CD4-positive, alpha-beta T cell (primary cell): ENCODE measurements at regions not wholly inside any gene's neighbourhood (a gene's known extent, or its start where the extent isn't known, plus 50 kb on each side); places are given as distances from the start of the nearest gene placed in this dataset.

ENCODE experiments used
- ATAC-seq: fragments of 200-7000 bp; cut with Tn5 transposase; one replicate; pipeline ENCODE4 v1.10.0; 2022; ENCODE audit warnings: mild to moderate bottlenecking; ENCODE audit not compliant: poor library complexity
- CTCF ChIA-PET: fragments of 350-600 bp; sonication (Branson Sonifier 250); formaldehyde crosslinking; loops from one replicate; lab custom pipeline; 2021; ENCODE audit warnings: antibody characterized with exemption, inconsistent platforms; lab: Charles Lee
- POLR2A ChIA-PET: fragments of 350-600 bp; sonication (Branson Sonifier 250); formaldehyde crosslinking; loops from one replicate; lab custom pipeline; 2021; ENCODE audit warnings: antibody characterized with exemption, inconsistent platforms; lab: Charles Lee
- DNase-seq, 14 experiments: peaks; one replicate each; pipeline ENCODE4 v3.0.0-alpha.2; 2013 to 2020; ENCODE audit warnings: mixed read lengths in 2 of 14
- H3K27ac ChIP-seq, 2 donors: one replicate each; pipeline versions ENCODE4 v1.5.1 to v1.7.0; 2013; ENCODE audit warnings: low read length in 2 of 2, low read depth in 1 of 2, mild to moderate bottlenecking in 1 of 2
- H3K27me3 ChIP-seq, 2 experiments: 1 replicate in 1 of 2; 2 replicates in 1 of 2; pipeline versions ENCODE4 v1.6.1 to v1.7.0; 2013; ENCODE audit warnings: low read length in 2 of 2, control low read depth in 1 of 2, mild to moderate bottlenecking in 1 of 2, moderate library complexity in 1 of 2; ENCODE audit not compliant: insufficient read depth in 2 of 2, control insufficient read depth in 1 of 2
- H3K36me3 ChIP-seq: one replicate; pipeline ENCODE4 v1.6.1; 2013; ENCODE audit warnings: low read length, control low read depth; ENCODE audit not compliant: insufficient read depth
- H3K4me1 ChIP-seq: one replicate; pipeline ENCODE4 v1.6.1; 2013; ENCODE audit warnings: low read length, control low read depth; ENCODE audit not compliant: insufficient read depth
- H3K4me3 ChIP-seq: one replicate; pipeline ENCODE4 v1.5.1; 2013; ENCODE audit warnings: mild to moderate bottlenecking, low read length, moderate library complexity
- H3K9me3 ChIP-seq, 2 experiments: 1 replicate in 1 of 2; 2 replicates in 1 of 2; pipeline versions ENCODE4 v1.6.1 to v1.7.0; 2013; ENCODE audit warnings: low read length in 2 of 2, mild to moderate bottlenecking in 2 of 2, control low read depth in 1 of 2, moderate library complexity in 1 of 2; ENCODE audit not compliant: control insufficient read depth in 1 of 2, insufficient read depth in 1 of 2
- H3K27ac Mint-ChIP-seq: one replicate; pipeline ENCODE4 v1.8.0; 2020; ENCODE audit warnings: mixed read lengths
- H3K27me3 Mint-ChIP-seq: one replicate; pipeline ENCODE4 v1.8.0; 2021; ENCODE audit warnings: mixed read lengths
- H3K36me3 Mint-ChIP-seq: one replicate; pipeline ENCODE4 v1.8.0; 2021; ENCODE audit warnings: low read depth, mixed read lengths
- H3K4me1 Mint-ChIP-seq: one replicate; pipeline ENCODE4 v1.8.0; 2021; ENCODE audit warnings: low read depth, mixed read lengths
- H3K4me3 Mint-ChIP-seq: one replicate; pipeline ENCODE4 v1.8.0; 2020; ENCODE audit warnings: mild to moderate bottlenecking, mixed read lengths
- H3K9me3 Mint-ChIP-seq: one replicate; pipeline ENCODE4 v1.8.0; 2020; ENCODE audit warnings: mixed read lengths
- CTCF ChIP-seq: fragments of 200-600 bp; IDR thresholded peaks from one replicate; pipeline ENCODE4 v1.8.0; 2022; ENCODE audit warnings: antibody characterized with exemption, mild to moderate bottlenecking
- intact Hi-C, 2 experiments: fragments of 100-400 bp; cut with DNase I in 1 of 2; cut with micrococcal nuclease in 1 of 2; formaldehyde crosslinking; loops; one replicate each; pipeline versions ENCODE4 v1.15.1 to v1.9.0; 2023 to 2025; cut with DNase I, micrococcal nuclease

- Histone ChIP-seq H3K36me3 (no peaks in the 10 kb centered on the region), H3K27me3 (no peaks in the 10 kb centered on the region), H3K4me1 (no peaks in the 10 kb centered on the region), H3K27ac (no peak overlapping the region), H3K4me3 (no peak overlapping the region), H3K9me3 (no peaks in the 10 kb centered on the region)
- H3K4me1 Mint-ChIP-seq: no peaks in the 10 kb centered on the region
- CTCF ChIA-PET: interaction anchor here (0.6 kb wide), 1 partner anchor 1336 kb away, joined by 3 read pairs; no protein-coding TSS in a partner anchor
- H3K27me3 Mint-ChIP-seq: no peaks in the 10 kb centered on the region
- intact Hi-C loops: no loop called here
- TF ChIP-seq CTCF: no peak
- DNase-seq: no peak
- ATAC-seq: no peak
- no peak overlapping the region for H3K4me3 Mint-ChIP-seq
- no peak overlapping the region for H3K27ac Mint-ChIP-seq
- H3K9me3 Mint-ChIP-seq: peaks cover 2% of the 10 kb centered on the region
- no peaks in the 10 kb centered on the region for H3K36me3 Mint-ChIP-seq
- POLR2A ChIA-PET: no interaction called here
Measured at GRCh38 chr14:53381895-53382294, 228.8 kb upstream of the DDHD1 start.

GRCh38 chr14:53380867-53381225, 227.7 kb upstream of the DDHD1 start:
- ChIA-PET POLR2A (no interaction called here), CTCF (no interaction called here)
- no peaks in the 10 kb centered on the region for H3K9me3 ChIP-seq
- ATAC-seq (no peak), DNase-seq (no peak)
- no peak for TF ChIP-seq CTCF
- intact Hi-C loops: no loop called here
- Mint-ChIP-seq H3K4me1 (no peaks in the 10 kb centered on the region), H3K27ac (no peak overlapping the region), H3K4me3 (no peak overlapping the region), H3K27me3 (no peaks in the 10 kb centered on the region), H3K36me3 (no peaks in the 10 kb centered on the region), H3K9me3 (peaks cover 2% of the 10 kb centered on the region)
- no peaks in the 10 kb centered on the region for H3K4me1 ChIP-seq
- no peaks in the 10 kb centered on the region for H3K27me3 ChIP-seq
- no peak overlapping the region for H3K27ac ChIP-seq
- no peaks in the 10 kb centered on the region for H3K36me3 ChIP-seq
- H3K4me3 ChIP-seq: no peak overlapping the region

GRCh38 chr14:53380052-53380866, 227.1 kb upstream of the DDHD1 start:
- Histone ChIP-seq H3K4me1 (no peaks in the 10 kb centered on the region), H3K27ac (no peak overlapping the region), H3K27me3 (no peaks in the 10 kb centered on the region), H3K9me3 (no peaks in the 10 kb centered on the region), H3K4me3 (no peak overlapping the region), H3K36me3 (no peaks in the 10 kb centered on the region)
- H3K4me3 Mint-ChIP-seq: no peak overlapping the region
- TF ChIP-seq CTCF: no peak
- no peaks in the 10 kb centered on the region for H3K27me3 Mint-ChIP-seq
- ATAC-seq (no peak), DNase-seq (no peak)
- H3K9me3 Mint-ChIP-seq: peaks cover 2% of the 10 kb centered on the region
- H3K36me3 Mint-ChIP-seq: no peaks in the 10 kb centered on the region
- ChIA-PET CTCF (no interaction called here), POLR2A (no interaction called here)
- H3K4me1 Mint-ChIP-seq: no peaks in the 10 kb centered on the region
- H3K27ac Mint-ChIP-seq: no peak overlapping the region
- intact Hi-C loops: no loop called here
